GM23248 (cell line): ENCODE measurements at regions not wholly inside any gene's neighbourhood (a gene's known extent, or its start where the extent isn't known, plus 50 kb on each side); places are given as distances from the start of the nearest gene placed in this dataset.

Experiments used
- DNase-seq: peaks from one replicate; pipeline ENCODE4 v3.0.0-alpha.2; 2015
- H2AFZ ChIP-seq: fragments of 200-600 bp; sonication (generic); 2 replicates; pipeline ENCODE4 v1.6.1; 2016; ENCODE audit warnings: antibody characterized with exemption
- H3F3A ChIP-seq: fragments of 200-600 bp; sonication (generic); 2 replicates; pipeline ENCODE4 v1.6.1; 2016; ENCODE audit warnings: mild to moderate bottlenecking, antibody characterized with exemption, mixed run types; ENCODE audit not compliant: insufficient read depth
- H3K27ac ChIP-seq: fragments of 200-600 bp; sonication (generic); 2 replicates; pipeline ENCODE4 v1.5.1; 2016; ENCODE audit warnings: mild to moderate bottlenecking
- H3K27me3 ChIP-seq: fragments of 200-600 bp; sonication (generic); replicated peaks from 2 replicates; pipeline ENCODE4 v1.6.1; 2016; ENCODE audit warnings: mild to moderate bottlenecking; ENCODE audit not compliant: insufficient read depth
- H3K36me3 ChIP-seq: fragments of 200-600 bp; sonication (generic); 2 replicates; pipeline ENCODE4 v1.6.1; 2016; ENCODE audit warnings: low read depth, mild to moderate bottlenecking
- H3K4me1 ChIP-seq: fragments of 200-600 bp; sonication (generic); 2 replicates; pipeline ENCODE4 v1.6.1; 2016; ENCODE audit warnings: mild to moderate bottlenecking; ENCODE audit not compliant: insufficient read depth
- H3K4me2 ChIP-seq: fragments of 200-600 bp; sonication (generic); one replicate; pipeline ENCODE4 v1.6.1; 2016; ENCODE audit warnings: mild to moderate bottlenecking; ENCODE audit not compliant: unreplicated experiment
- H3K4me3 ChIP-seq: fragments of 200-600 bp; sonication (generic); 2 replicates; pipeline ENCODE4 v1.5.1; 2016; ENCODE audit warnings: mild to moderate bottlenecking
- H3K79me2 ChIP-seq: fragments of 200-600 bp; sonication (generic); 2 replicates; pipeline ENCODE4 v1.6.1; 2016; ENCODE audit warnings: mild to moderate bottlenecking; ENCODE audit not compliant: insufficient read depth
- H3K9ac ChIP-seq: fragments of 200-600 bp; sonication (generic); 2 replicates; pipeline ENCODE4 v1.6.1; 2016; ENCODE audit warnings: mild to moderate bottlenecking
- H3K9me2 ChIP-seq: fragments of 200-600 bp; sonication (generic); 2 replicates; pipeline ENCODE4 v1.6.1; 2016; ENCODE audit warnings: mixed run types, mild to moderate bottlenecking, moderate library complexity; ENCODE audit not compliant: insufficient read depth
- H3K9me3 ChIP-seq: fragments of 200-600 bp; sonication (generic); one replicate; pipeline ENCODE4 v1.6.1; 2017; ENCODE audit warnings: low read depth
- H4K20me1 ChIP-seq: fragments of 200-600 bp; sonication (generic); 2 replicates; pipeline ENCODE4 v1.6.0; 2016; ENCODE audit not compliant: insufficient read depth
- EZH2 ChIP-seq: fragments of 200-600 bp; sonication (generic); IDR thresholded peaks from 2 replicates; pipeline ENCODE4 v1.6.1; 2018; ENCODE audit warnings: antibody characterized with exemption, mild to moderate bottlenecking; ENCODE audit not compliant: insufficient read depth, poor library complexity, severe bottlenecking
- EZH2phosphoT487 ChIP-seq: fragments of 200-600 bp; sonication (generic); IDR thresholded peaks from 2 replicates; pipeline ENCODE4 v1.6.1; 2018; ENCODE audit warnings: antibody characterized with exemption, moderate library complexity, mild to moderate bottlenecking, low read depth; ENCODE audit not compliant: insufficient read depth
- WGBS, 2 experiments: methylation state at CpG; one replicate each; pipeline ENCODE4 v1.1.6; 2015 to 2017; ENCODE audit warnings: low lambda C conversion rate in 2 of 2, low coverage in 1 of 2; ENCODE audit errors: missing lambda C conversion rate in 2 of 2; 5-methylcytosine and 5-hydroxymethylcytosine counted together
- in situ Hi-C: fragments of 300-500 bp; cut with MboI; formaldehyde crosslinking; loops from 2 replicates; pipeline ENCODE4 v1.15.0; 2020

DNA sequence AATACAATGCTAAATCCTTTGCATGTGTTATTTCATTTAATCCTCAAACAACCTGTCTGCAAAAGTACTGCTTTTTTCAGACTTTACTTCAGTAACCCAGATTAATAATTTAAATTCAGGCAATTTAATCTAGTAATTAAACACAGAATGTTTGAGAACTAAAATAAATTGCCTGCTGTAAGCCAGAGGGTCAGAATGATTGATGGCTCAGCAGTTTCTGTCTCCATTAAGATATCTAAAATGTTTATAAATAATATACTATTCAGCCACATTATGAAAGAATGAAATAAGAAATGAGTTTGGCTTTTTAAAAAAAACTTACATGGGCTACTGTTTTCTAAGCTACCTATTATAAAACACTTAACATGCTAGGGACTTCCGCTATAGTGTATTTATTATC is 846.0 kb downstream of the FAM181B start:
- H4K20me1 ChIP-seq: no peaks in the 10 kb centered on the region

DNA sequence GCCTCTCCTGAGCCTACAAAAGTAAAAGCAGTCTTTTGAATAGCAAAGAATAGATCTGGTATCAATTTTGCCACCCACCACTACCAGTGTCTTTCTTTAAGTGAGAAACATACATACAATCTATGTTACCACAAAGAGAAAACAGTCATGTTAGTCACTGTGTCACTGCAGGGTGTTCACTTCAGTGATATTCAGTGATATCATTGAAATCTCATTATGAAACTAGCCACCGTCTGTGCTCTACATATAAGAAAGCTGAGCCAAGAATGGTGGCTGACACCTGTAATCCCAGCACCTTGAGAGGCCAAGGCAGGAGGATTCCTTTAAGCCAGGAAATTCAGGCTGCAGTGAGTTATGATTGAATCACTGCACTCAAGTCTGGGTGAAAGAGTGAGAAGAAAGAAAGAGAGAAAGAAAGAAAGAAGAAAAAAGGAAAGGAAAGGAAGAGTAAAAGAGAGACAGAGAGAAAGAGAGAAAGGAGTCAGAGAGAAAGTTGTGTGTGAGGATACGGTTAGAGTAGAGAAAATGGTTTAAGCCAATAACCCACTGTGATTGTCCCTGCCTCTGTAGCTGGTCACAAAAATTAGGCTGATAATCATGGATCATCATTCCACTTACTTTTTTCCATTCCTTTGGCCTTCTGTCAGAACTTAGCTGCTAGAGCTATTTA is 847.1 kb downstream of the FAM181B start:
- H3F3A ChIP-seq: no peaks in the 10 kb centered on the region
- DNase-seq: no peak
- H3K9me2 ChIP-seq: no peaks in the 10 kb centered on the region
- H3K9ac ChIP-seq: no peak overlapping the region
- H2AFZ ChIP-seq: no peak overlapping the region
- 12 to 25% methylated on average over 2 of the region's 2 CpGs for WGBS, 2 experiments
- H3K4me3 ChIP-seq: no peak overlapping the region
- TF ChIP-seq EZH2 (no peak), EZH2phosphoT487 (no peak)
- H3K4me1 ChIP-seq: no peaks in the 10 kb centered on the region
- H4K20me1 ChIP-seq: no peaks in the 10 kb centered on the region
- H3K36me3 ChIP-seq: no peaks in the 10 kb centered on the region
- no peaks in the 10 kb centered on the region for H3K79me2 ChIP-seq
- no peak overlapping the region for H3K27ac ChIP-seq
- H3K9me3 ChIP-seq: no peaks in the 10 kb centered on the region
- in situ Hi-C loops: no loop called here
- H3K4me2 ChIP-seq: no peak overlapping the region
- H3K27me3 ChIP-seq: no peaks in the 10 kb centered on the region

More for the DNA sequence above, 846.0 kb downstream of the FAM181B start:
- H3K4me2 ChIP-seq: no peak overlapping the region
- no peaks in the 10 kb centered on the region for H3F3A ChIP-seq
- H2AFZ ChIP-seq: no peak overlapping the region
- no peak for DNase-seq
- H3K79me2 ChIP-seq: no peaks in the 10 kb centered on the region
- no peaks in the 10 kb centered on the region for H3K27me3 ChIP-seq
- H3K27ac ChIP-seq: no peak overlapping the region
- TF ChIP-seq EZH2 (no peak), EZH2phosphoT487 (no peak)
- no peak overlapping the region for H3K9ac ChIP-seq
- H3K9me2 ChIP-seq: no peaks in the 10 kb centered on the region
- no peak overlapping the region for H3K4me3 ChIP-seq
- no peaks in the 10 kb centered on the region for H3K4me1 ChIP-seq
- H3K9me3 ChIP-seq: no peaks in the 10 kb centered on the region
- in situ Hi-C loops: no loop called here
- 80 to 93% methylated on average over 1 of the region's 1 CpG for WGBS, 2 experiments
- no peaks in the 10 kb centered on the region for H3K36me3 ChIP-seq

DNA sequence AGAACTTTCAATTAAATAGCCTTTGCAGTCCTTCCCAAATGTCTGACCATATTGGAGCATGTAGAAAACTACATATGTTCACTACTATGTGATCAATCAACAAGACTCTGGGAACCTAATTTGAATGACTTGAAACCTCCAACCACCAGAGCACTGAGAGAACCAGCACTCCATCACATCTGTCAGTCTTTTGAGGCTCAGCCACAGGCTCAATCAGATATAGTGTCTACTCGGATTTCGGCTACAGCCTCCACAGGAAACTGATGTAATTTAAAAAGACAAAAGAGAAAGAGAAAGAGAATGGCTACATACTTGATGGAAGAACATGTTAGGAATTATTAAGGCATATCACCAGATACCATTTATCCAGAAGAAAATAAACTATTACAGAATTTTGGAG is 859.0 kb downstream of the FAM181B start:
- Histone ChIP-seq H3K79me2 (no peaks in the 10 kb centered on the region), H2AFZ (no peak overlapping the region), H3K9ac (no peak overlapping the region), H3K27me3 (no peaks in the 10 kb centered on the region; the same call in 1 of the 2 replicates), H3K36me3 (no peaks in the 10 kb centered on the region), H3K4me1 (no peaks in the 10 kb centered on the region), H3K9me2 (no peaks in the 10 kb centered on the region), H3K27ac (no peak overlapping the region), H4K20me1 (no peaks in the 10 kb centered on the region), H3K4me2 (no peak overlapping the region), H3K9me3 (no peaks in the 10 kb centered on the region), H3F3A (no peaks in the 10 kb centered on the region), H3K4me3 (no peak overlapping the region)
- in situ Hi-C loops: no loop called here
- WGBS, 2 experiments: 18 to 24% methylated on average over 2 of the region's 2 CpGs
- TF ChIP-seq EZH2: no peak
- TF ChIP-seq EZH2phosphoT487: no peak
- DNase-seq: no peak

DNA sequence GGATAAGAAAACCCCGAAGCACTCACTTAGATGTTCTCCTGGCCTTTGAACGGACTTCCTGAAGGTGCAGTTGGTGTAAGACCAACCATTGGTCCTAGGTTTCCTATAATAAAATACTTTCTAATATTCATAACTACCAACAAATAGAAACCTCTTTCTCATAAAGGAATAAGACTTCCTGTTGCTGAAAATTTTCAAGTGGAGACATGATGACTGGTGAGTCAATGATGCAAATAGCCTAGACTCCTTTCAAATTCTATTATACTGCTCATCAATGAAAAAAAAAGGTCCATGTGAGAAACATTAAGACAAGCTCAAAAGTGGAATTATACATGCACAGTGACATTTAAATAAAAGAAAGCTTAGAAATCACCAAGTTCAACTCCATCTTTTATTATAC is 862.8 kb downstream of the FAM181B start:
- Histone ChIP-seq H3K27me3 (no peaks in the 10 kb centered on the region; the same call in 1 of the 2 replicates), H3K9me3 (no peaks in the 10 kb centered on the region), H3K9ac (no peak overlapping the region), H3K9me2 (no peaks in the 10 kb centered on the region), H3K4me3 (no peak overlapping the region), H3F3A (no peaks in the 10 kb centered on the region), H3K79me2 (no peaks in the 10 kb centered on the region), H2AFZ (no peak overlapping the region), H3K27ac (no peak overlapping the region), H4K20me1 (no peaks in the 10 kb centered on the region), H3K4me2 (no peak overlapping the region), H3K4me1 (no peaks in the 10 kb centered on the region), H3K36me3 (no peaks in the 10 kb centered on the region)
- no peak for TF ChIP-seq EZH2
- TF ChIP-seq EZH2phosphoT487: no peak
- DNase-seq: no peak
- 19 to 21% methylated on average over 2 of the region's 2 CpGs for WGBS, 2 experiments
- in situ Hi-C loops: no loop called here

DNA sequence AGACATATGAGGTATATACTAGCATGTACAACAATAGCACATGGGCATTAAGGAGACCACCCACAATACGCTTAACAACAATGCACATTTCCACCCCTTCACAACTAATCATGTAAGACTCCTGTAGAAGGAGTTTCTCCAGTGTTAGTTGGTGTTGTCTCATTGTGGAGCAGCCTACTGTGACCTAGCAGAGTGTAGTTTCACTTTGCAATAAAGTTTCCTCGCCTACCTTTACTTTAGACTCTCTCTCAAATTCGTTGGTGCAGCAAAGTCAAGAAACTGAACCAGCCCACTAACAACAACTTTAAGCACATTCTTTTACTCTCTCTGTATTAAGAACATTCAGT is 863.6 kb downstream of the FAM181B start:
- no peaks in the 10 kb centered on the region; the same call in 1 of the 2 replicates for H3K27me3 ChIP-seq
- no peaks in the 10 kb centered on the region for H3K9me3 ChIP-seq
- H3K79me2 ChIP-seq: no peaks in the 10 kb centered on the region
- no peak overlapping the region for H3K27ac ChIP-seq
- H4K20me1 ChIP-seq: no peaks in the 10 kb centered on the region
- TF ChIP-seq EZH2: no peak
- TF ChIP-seq EZH2phosphoT487: no peak
- DNase-seq: no peak
- no peaks in the 10 kb centered on the region for H3K36me3 ChIP-seq
- in situ Hi-C loops: no loop called here
- H3K9ac ChIP-seq: no peak overlapping the region
- H3K4me3 ChIP-seq: no peak overlapping the region
- no peak overlapping the region for H2AFZ ChIP-seq
- no peaks in the 10 kb centered on the region for H3K4me1 ChIP-seq
- H3F3A ChIP-seq: no peaks in the 10 kb centered on the region
- 11 to 12% methylated on average over 3 of the region's 3 CpGs for WGBS, 2 experiments
- no peaks in the 10 kb centered on the region for H3K9me2 ChIP-seq
- no peak overlapping the region for H3K4me2 ChIP-seq
